ENCODE measurements at regions not wholly inside any gene's neighbourhood (a gene's known extent, or its start where the extent isn't known, plus 50 kb on each side); places are given as distances from the start of the nearest gene placed in this dataset.

DNA sequence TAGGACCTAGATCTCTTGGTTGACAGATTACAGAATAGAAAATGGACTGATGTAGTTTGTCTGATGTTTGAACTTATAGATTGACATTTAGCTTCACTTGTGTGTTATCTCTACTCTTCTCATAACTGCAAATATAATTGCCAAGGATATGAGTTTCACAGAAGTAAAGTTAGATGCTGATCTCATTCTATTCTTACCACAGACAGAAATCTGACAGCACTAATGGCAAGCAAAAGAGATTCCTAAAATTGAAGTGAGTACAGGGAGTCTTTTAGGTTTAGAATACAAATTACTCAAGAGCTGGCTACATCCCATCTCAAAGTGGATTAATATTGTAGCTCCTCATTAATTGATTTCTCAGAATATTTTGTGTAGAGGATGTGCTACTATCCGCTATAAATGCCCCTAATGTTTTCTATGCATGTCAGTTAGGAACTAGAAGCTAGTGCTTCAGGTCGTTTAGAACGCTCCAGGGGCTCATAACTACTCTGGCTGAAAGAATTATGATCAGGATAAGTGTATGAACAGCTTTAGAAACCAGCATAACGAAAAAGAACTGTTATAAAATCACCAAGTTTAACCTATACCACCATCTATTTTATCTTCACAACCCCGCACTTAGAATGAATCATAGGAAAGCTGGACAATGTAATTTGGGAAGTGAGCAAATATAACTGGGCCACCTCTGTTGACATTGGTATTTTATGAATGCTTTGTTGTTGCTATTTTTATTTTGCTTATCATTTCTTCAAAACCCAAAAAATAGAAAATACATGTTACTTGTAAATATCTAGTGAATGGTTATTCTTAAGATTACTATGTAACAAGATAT lies 378.8 kb upstream of the REG3G start:
- Histone ChIP-seq H3K4me1 (ENCODE audit: control insufficient read depth in 2 of 2, insufficient read depth in 2 of 2, low read length in 2 of 2) (no peaks in the 10 kb centered on the region), H3K27ac (ENCODE audit: low read depth, low read length) (no peak overlapping the region), H3K9me3 (ENCODE audit: control insufficient read depth in 2 of 3, low read length in 3 of 3) (no peaks in the 10 kb centered on the region), H3K27me3 (ENCODE audit: control insufficient read depth in 2 of 2, insufficient read depth in 2 of 2, low read length in 2 of 2) (no peaks in the 10 kb centered on the region), H3K4me3 (ENCODE audit: low read length) (no peak overlapping the region), H3K36me3 (ENCODE audit: control insufficient read depth in 2 of 3, insufficient read depth in 3 of 3, low read length in 3 of 3) (no peaks in the 10 kb centered on the region)
- ChIA-PET CTCF (no interaction called here), POLR2A (no interaction called here)
- ATAC-seq = no peak
- intact Hi-C loops (cut with micrococcal nuclease) = no loop called here
- Mint-ChIP-seq H3K36me3 (no peaks in the 10 kb centered on the region), H3K9me3 (peaks cover 2 to 33% (median 9%) of the 10 kb centered on the region in 11 donors), H3K4me1 (no peaks in the 10 kb centered on the region), H3K4me3 (no peak overlapping the region), H3K27me3 (no peaks in the 10 kb centered on the region), H3K27ac (no peak overlapping the region)
- no peak for DNase-seq

DNA sequence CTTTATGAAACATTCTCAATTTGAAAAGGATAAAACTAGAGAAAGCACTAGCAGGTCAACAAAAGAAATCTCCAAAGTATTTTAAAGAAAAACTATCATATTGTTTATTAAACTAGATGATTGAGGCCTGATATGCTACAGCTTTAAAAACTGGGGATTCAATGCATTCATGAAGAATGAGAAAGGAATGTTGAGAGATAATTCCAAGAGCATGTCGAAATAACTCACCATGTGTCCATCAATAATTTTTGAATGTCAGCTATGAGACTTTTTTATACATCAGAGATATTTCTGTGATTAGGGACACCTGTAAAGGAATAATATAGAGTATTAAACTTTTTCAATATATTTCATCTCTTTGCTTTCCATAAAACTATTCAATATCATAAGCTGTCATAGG lies 376.9 kb upstream of the REG3G start:
- peaks cover 0 to 39% (median 12%) of the 10 kb centered on the region in 11 donors for H3K9me3 Mint-ChIP-seq

DNA sequence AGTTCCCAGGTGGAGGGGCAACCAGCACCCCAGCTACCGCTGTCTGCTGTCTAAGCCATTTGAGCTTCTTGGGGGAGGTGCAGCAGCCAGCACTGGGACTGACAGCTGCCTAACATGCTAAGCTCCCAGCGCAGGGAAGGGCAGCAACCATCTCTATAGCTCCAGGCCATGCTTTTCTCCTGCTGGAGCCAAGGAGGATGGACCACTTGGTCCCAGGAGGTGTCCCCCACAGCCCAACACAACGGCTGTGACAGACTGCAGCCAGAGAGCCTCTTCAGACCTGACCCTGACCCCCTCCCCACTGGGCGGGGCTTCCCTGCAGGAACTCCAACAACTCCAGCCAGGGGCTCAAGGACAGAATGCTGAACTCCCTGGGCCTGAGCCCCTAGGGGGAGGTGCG lies 370.6 kb upstream of the REG3G start:
- H3K4me1 Mint-ChIP-seq = no peaks in the 10 kb centered on the region
- H3K9me3 ChIP-seq (ENCODE audit: control insufficient read depth in 2 of 3, low read length in 3 of 3) = no peaks in the 10 kb centered on the region
- no peaks in the 10 kb centered on the region for H3K27me3 Mint-ChIP-seq
- H3K4me3 Mint-ChIP-seq = no peak overlapping the region
- no peaks in the 10 kb centered on the region for H3K27me3 ChIP-seq (ENCODE audit: control insufficient read depth in 2 of 2, insufficient read depth in 2 of 2, low read length in 2 of 2)
- intact Hi-C loops (cut with micrococcal nuclease) = no loop called here
- peaks cover 6 to 61% (median 29%) of the 10 kb centered on the region in 11 donors for H3K9me3 Mint-ChIP-seq
- H3K36me3 ChIP-seq (ENCODE audit: control insufficient read depth in 2 of 3, insufficient read depth in 3 of 3, low read length in 3 of 3) = no peaks in the 10 kb centered on the region
- H3K36me3 Mint-ChIP-seq = no peaks in the 10 kb centered on the region
- no peaks in the 10 kb centered on the region for H3K4me1 ChIP-seq (ENCODE audit: control insufficient read depth in 2 of 2, insufficient read depth in 2 of 2, low read length in 2 of 2)
- no peak overlapping the region for H3K27ac ChIP-seq (ENCODE audit: low read depth, low read length)
- no peak for ATAC-seq
- H3K27ac Mint-ChIP-seq = no peak overlapping the region
- DNase-seq = no peak
- H3K4me3 ChIP-seq (ENCODE audit: low read length) = no peak overlapping the region
- CTCF ChIA-PET = no interaction called here
- POLR2A ChIA-PET = no interaction called here

More for the DNA sequence above, 376.9 kb upstream of the REG3G start:
- DNase-seq (no peak), ATAC-seq (no peak)
- CTCF ChIA-PET = no interaction called here
- Histone ChIP-seq H3K9me3 (ENCODE audit: control insufficient read depth in 2 of 3, low read length in 3 of 3) (no peaks in the 10 kb centered on the region), H3K27ac (ENCODE audit: low read depth, low read length) (no peak overlapping the region), H3K4me1 (ENCODE audit: control insufficient read depth in 2 of 2, insufficient read depth in 2 of 2, low read length in 2 of 2) (no peaks in the 10 kb centered on the region), H3K4me3 (ENCODE audit: low read length) (no peak overlapping the region), H3K27me3 (ENCODE audit: control insufficient read depth in 2 of 2, insufficient read depth in 2 of 2, low read length in 2 of 2) (no peaks in the 10 kb centered on the region), H3K36me3 (ENCODE audit: control insufficient read depth in 2 of 3, insufficient read depth in 3 of 3, low read length in 3 of 3) (no peaks in the 10 kb centered on the region)
- intact Hi-C loops (cut with micrococcal nuclease) = no loop called here
- Mint-ChIP-seq H3K27me3 (no peaks in the 10 kb centered on the region), H3K4me1 (no peaks in the 10 kb centered on the region), H3K4me3 (no peak overlapping the region), H3K36me3 (no peaks in the 10 kb centered on the region), H3K27ac (no peak overlapping the region)
- POLR2A ChIA-PET = no interaction called here

DNA sequence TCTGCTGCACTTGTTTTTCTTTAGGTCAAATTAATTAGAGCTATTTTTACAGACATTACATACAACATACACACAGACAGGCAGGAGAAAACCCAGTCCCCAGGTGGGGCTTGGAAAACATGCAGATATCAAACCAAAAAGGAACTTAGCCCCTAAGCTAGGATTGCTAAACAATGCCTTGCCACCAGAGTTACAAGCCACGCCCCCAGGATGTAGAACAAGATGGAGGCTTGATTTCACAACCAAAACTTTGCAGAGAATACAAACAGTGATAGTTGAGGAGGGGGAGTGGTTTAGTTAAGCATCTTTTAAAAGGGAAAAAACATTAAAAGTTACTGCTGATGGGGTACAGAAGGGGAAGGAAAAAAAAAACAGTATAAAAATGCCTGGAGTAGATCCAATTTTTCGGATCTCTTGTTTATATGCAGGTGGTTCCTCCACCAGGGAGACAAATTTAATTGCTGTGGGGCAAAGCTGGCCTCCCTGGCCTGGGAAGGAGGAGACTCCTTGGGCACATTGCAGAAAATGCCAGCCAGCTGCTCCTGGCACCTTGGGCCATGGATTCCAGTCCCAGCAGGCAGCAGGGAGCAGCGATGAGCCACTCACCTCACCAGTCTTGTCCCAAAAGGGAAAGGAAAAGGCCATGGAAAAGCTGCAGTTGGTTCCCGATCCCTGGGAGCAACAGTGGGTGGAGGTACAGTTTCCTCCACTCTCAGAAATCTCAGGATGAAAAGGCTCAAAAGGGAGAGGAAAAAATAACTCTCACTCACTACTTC lies 348.4 kb upstream of the REG3G start:
- DNase-seq (no peak), ATAC-seq (no peak)
- CTCF ChIA-PET = no interaction called here
- intact Hi-C loops (cut with micrococcal nuclease) = no loop called here
- no peak overlapping the region for H3K4me3 ChIP-seq (ENCODE audit: low read length)
- no peaks in the 10 kb centered on the region for H3K27me3 Mint-ChIP-seq
- no peaks in the 10 kb centered on the region for H3K36me3 Mint-ChIP-seq
- H3K36me3 ChIP-seq (ENCODE audit: control insufficient read depth in 2 of 3, insufficient read depth in 3 of 3, low read length in 3 of 3) = no peaks in the 10 kb centered on the region
- H3K9me3 Mint-ChIP-seq = peaks cover 0 to 17% (median 7%) of the 10 kb centered on the region in 11 donors
- no peaks in the 10 kb centered on the region for H3K4me1 Mint-ChIP-seq
- no peak overlapping the region for H3K4me3 Mint-ChIP-seq
- H3K27me3 ChIP-seq (ENCODE audit: control insufficient read depth in 2 of 2, insufficient read depth in 2 of 2, low read length in 2 of 2) = no peaks in the 10 kb centered on the region
- H3K4me1 ChIP-seq (ENCODE audit: control insufficient read depth in 2 of 2, insufficient read depth in 2 of 2, low read length in 2 of 2) = no peaks in the 10 kb centered on the region
- H3K27ac ChIP-seq (ENCODE audit: low read depth, low read length) = no peak overlapping the region
- H3K9me3 ChIP-seq (ENCODE audit: control insufficient read depth in 2 of 3, low read length in 3 of 3) = no peaks in the 10 kb centered on the region
- no peak overlapping the region for H3K27ac Mint-ChIP-seq
- POLR2A ChIA-PET = no interaction called here

DNA sequence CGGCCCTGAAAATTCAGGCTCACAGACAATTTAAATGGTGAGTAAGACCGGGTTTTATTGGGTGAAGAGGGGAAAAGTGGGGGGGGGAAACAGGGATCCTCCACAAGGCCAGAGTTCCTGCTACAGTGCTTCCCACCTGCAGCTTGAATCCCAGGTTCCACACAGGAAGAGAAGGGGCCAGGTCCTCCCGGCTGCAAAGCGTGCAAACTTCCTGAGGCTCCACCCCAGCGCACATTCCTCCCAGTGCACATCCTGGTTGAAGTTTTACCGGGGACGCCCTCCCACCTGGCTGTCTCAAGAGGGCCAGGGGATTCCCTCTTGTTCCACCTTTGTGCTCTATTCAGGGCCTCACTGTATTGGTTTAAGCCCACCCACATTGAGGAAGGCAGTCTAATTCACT lies 347.7 kb upstream of the REG3G start:
- H3K36me3 ChIP-seq (ENCODE audit: control insufficient read depth in 2 of 3, insufficient read depth in 3 of 3, low read length in 3 of 3) = no peaks in the 10 kb centered on the region
- no peaks in the 10 kb centered on the region for H3K9me3 ChIP-seq (ENCODE audit: control insufficient read depth in 2 of 3, low read length in 3 of 3)
- no peak overlapping the region for H3K4me3 ChIP-seq (ENCODE audit: low read length)
- Mint-ChIP-seq H3K27me3 (no peaks in the 10 kb centered on the region), H3K27ac (no peak overlapping the region), H3K4me1 (no peaks in the 10 kb centered on the region), H3K36me3 (no peaks in the 10 kb centered on the region), H3K9me3 (peaks cover 0 to 13% (median 8%) of the 10 kb centered on the region in 11 donors), H3K4me3 (no peak overlapping the region)
- no peaks in the 10 kb centered on the region for H3K27me3 ChIP-seq (ENCODE audit: control insufficient read depth in 2 of 2, insufficient read depth in 2 of 2, low read length in 2 of 2)
- no peak for DNase-seq
- ATAC-seq = no peak
- H3K27ac ChIP-seq (ENCODE audit: low read depth, low read length) = no peak overlapping the region
- no peaks in the 10 kb centered on the region for H3K4me1 ChIP-seq (ENCODE audit: control insufficient read depth in 2 of 2, insufficient read depth in 2 of 2, low read length in 2 of 2)
- ChIA-PET CTCF (no interaction called here), POLR2A (no interaction called here)
- intact Hi-C loops (cut with micrococcal nuclease) = no loop called here

DNA sequence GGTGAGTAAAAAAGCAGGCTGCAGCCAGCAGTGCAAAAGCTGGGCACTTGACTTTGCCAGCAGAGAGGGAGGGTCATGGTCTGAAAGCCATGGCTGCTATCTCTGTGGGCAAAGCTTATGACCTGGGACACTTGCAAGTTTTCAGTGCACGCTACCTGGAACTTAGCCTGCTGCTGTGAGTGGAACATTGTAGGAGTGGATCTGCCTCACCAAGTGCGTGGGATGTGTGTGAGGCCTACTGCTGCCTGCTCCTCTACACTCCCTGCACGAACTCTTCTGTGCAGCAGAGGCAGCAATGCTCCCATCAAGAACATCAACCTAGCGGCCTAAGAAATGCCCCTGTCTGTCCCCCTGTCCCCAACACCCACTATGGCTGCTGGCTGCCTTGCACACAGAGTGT lies 344.1 kb upstream of the REG3G start:
- intact Hi-C loops (cut with micrococcal nuclease) = no loop called here
- Mint-ChIP-seq H3K4me3 (no peak overlapping the region), H3K36me3 (no peaks in the 10 kb centered on the region), H3K27ac (no peak overlapping the region), H3K9me3 (peaks cover 3 to 22% (median 14%) of the 10 kb centered on the region in 11 donors), H3K27me3 (no peaks in the 10 kb centered on the region), H3K4me1 (no peaks in the 10 kb centered on the region)
- CTCF ChIA-PET = no interaction called here
- H3K27ac ChIP-seq (ENCODE audit: low read depth, low read length) = no peak overlapping the region
- no peak for ATAC-seq
- no peaks in the 10 kb centered on the region for H3K36me3 ChIP-seq (ENCODE audit: control insufficient read depth in 2 of 3, insufficient read depth in 3 of 3, low read length in 3 of 3)
- H3K4me3 ChIP-seq (ENCODE audit: low read length) = no peak overlapping the region
- H3K27me3 ChIP-seq (ENCODE audit: control insufficient read depth in 2 of 2, insufficient read depth in 2 of 2, low read length in 2 of 2) = no peaks in the 10 kb centered on the region
- DNase-seq = no peak
- no peaks in the 10 kb centered on the region for H3K4me1 ChIP-seq (ENCODE audit: control insufficient read depth in 2 of 2, insufficient read depth in 2 of 2, low read length in 2 of 2)
- POLR2A ChIA-PET = no interaction called here
- H3K9me3 ChIP-seq (ENCODE audit: control insufficient read depth in 2 of 3, low read length in 3 of 3) = no peaks in the 10 kb centered on the region

DNA sequence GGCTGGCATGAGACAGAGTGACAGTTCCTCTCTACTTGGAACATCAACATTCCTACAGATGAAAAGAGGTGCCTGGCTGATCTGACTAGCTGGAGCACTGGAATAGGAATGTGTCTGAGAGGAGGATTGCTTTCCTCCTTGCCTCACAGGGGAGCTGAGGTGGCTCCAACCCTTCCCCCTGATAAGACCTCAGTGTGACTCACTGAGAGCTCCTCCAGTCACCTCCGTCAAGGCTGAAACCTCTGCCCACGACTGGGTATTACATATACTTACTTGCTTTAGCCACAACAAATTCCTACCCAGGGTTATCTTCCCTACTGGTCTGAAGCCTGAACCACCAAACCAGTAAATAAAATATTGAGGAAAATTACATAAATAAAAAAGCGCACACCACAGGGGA lies 342.7 kb upstream of the REG3G start:
- H3K9me3 Mint-ChIP-seq = peaks cover 0 to 22% (median 9%) of the 10 kb centered on the region in 11 donors
- H3K27ac Mint-ChIP-seq = no peak overlapping the region
- H3K27me3 Mint-ChIP-seq = no peaks in the 10 kb centered on the region
- Histone ChIP-seq H3K4me3 (ENCODE audit: low read length) (no peak overlapping the region), H3K27ac (ENCODE audit: low read depth, low read length) (no peak overlapping the region), H3K4me1 (ENCODE audit: control insufficient read depth in 2 of 2, insufficient read depth in 2 of 2, low read length in 2 of 2) (no peaks in the 10 kb centered on the region), H3K27me3 (ENCODE audit: control insufficient read depth in 2 of 2, insufficient read depth in 2 of 2, low read length in 2 of 2) (no peaks in the 10 kb centered on the region), H3K9me3 (ENCODE audit: control insufficient read depth in 2 of 3, low read length in 3 of 3) (no peaks in the 10 kb centered on the region), H3K36me3 (ENCODE audit: control insufficient read depth in 2 of 3, insufficient read depth in 3 of 3, low read length in 3 of 3) (no peaks in the 10 kb centered on the region)
- H3K4me1 Mint-ChIP-seq = no peaks in the 10 kb centered on the region
- POLR2A ChIA-PET = no interaction called here
- DNase-seq = no peak
- ATAC-seq = no peak
- CTCF ChIA-PET = no interaction called here
- intact Hi-C loops (cut with micrococcal nuclease) = no loop called here
- H3K36me3 Mint-ChIP-seq = no peaks in the 10 kb centered on the region
- no peak overlapping the region for H3K4me3 Mint-ChIP-seq
